HepG2 (cell line): ENCODE measurements at regions not wholly inside any gene's neighbourhood (a gene's known extent, or its start where the extent isn't known, plus 50 kb on each side); places are given as distances from the start of the nearest gene placed in this dataset.

ENCODE experiments used
- ATAC-seq: fragments of 200-7000 bp; cut with Tn5 transposase; 3 replicates; pipeline ENCODE4 v1.9.1; 2020; ENCODE audit warnings: mild to moderate bottlenecking, moderate library complexity
- BruUV-seq: library from RNA; stranded (reverse); fragments of 400-500 nt; replicated peaks from 2 replicates; lab custom pipeline; 2021; lab: Mats Ljungman, UMichigan
- CTCF ChIA-PET: fragments of 300-600 bp; formaldehyde crosslinking; extraction: SDS; loops from one replicate; lab custom pipeline; 2021; ENCODE audit warnings: low total read pairs, inconsistent platforms, low intra/inter-chr PET ratio; lab: Yijun Ruan, JAX
- POLR2A ChIA-PET: fragments of 350-600 bp; sonication (Branson Sonifier 250); formaldehyde crosslinking; loops from one replicate; lab custom pipeline; 2020; ENCODE audit warnings: antibody characterized with exemption, inconsistent platforms; lab: Yijun Ruan, JAX
- DNase-seq: peaks from one replicate; pipeline ENCODE4 v3.0.0-alpha.2; 2015; ENCODE audit warnings: low spot score
- FAIRE-seq: peaks from 3 replicates; lab custom pipeline; 2011; peaks lifted over from hg19 to GRCh38; lab: Jason Lieb, UNC
- H2AFZ ChIP-seq: one replicate; pipeline ENCODE4 v1.6.1; 2011; ENCODE audit warnings: low read length, inconsistent platforms
- H3K27ac ChIP-seq: fragments of 300-600 bp; 3 replicates; pipeline ENCODE4 v1.8.0; 2011; ENCODE audit warnings: mixed run types, mild to moderate bottlenecking, mixed read lengths, low read length, inconsistent platforms; ENCODE audit not compliant: insufficient read depth; ENCODE audit errors: extremely low read length
- H3K27me3 ChIP-seq, 2 experiments: fragments of 200-600 bp in 1 of 2; 2 replicates in 1 of 2; 3 replicates in 1 of 2; pipeline versions ENCODE4 v1.6.0 to v1.8.0; 2011; ENCODE audit warnings: low read length in 2 of 2, mild to moderate bottlenecking in 2 of 2, moderate library complexity in 2 of 2, inconsistent platforms in 1 of 2; ENCODE audit not compliant: insufficient read depth in 2 of 2, control insufficient read depth in 1 of 2
- H3K36me3 ChIP-seq, 2 experiments: fragments of 200-600 bp in 1 of 2; replicated peaks in 1 of 2; 2 replicates in 1 of 2; 3 replicates in 1 of 2; pipeline versions ENCODE4 v1.5.1 to v1.8.0; 2011; ENCODE audit warnings: low read length in 2 of 2, inconsistent platforms in 1 of 2; ENCODE audit not compliant: insufficient read depth in 2 of 2, control insufficient read depth in 1 of 2
- H3K4me1 ChIP-seq: 2 replicates; pipeline ENCODE4 v1.5.1; 2012; ENCODE audit warnings: low read length, inconsistent platforms; ENCODE audit not compliant: insufficient read depth
- H3K4me2 ChIP-seq: 2 replicates; pipeline ENCODE4 v1.6.0; 2011; ENCODE audit warnings: low read depth, low read length, inconsistent platforms
- H3K4me3 ChIP-seq, 3 experiments: fragments of 200-600 bp in 1 of 3; sonication (generic), shearing (Covaris generic) in 1 of 3; replicated peaks in 1 of 3; 2 replicates each; pipeline ENCODE4 v1.5.1; 2011 to 2016; ENCODE audit warnings: low read length in 3 of 3, inconsistent platforms in 2 of 3, low read depth in 2 of 3, mild to moderate bottlenecking in 2 of 3, control low read depth in 1 of 3, mixed read lengths in 1 of 3; ENCODE audit not compliant: insufficient read depth in 1 of 3
- H3K79me2 ChIP-seq: one replicate; pipeline ENCODE4 v1.6.1; 2011; ENCODE audit warnings: low read length, inconsistent platforms; ENCODE audit not compliant: insufficient read depth
- H3K9ac ChIP-seq: 2 replicates; pipeline ENCODE4 v1.6.0; 2011; ENCODE audit warnings: mild to moderate bottlenecking, low read depth, low read length, inconsistent platforms; ENCODE audit not compliant: insufficient read depth
- H3K9me3 ChIP-seq: 2 replicates; pipeline ENCODE4 v1.5.1; 2012; ENCODE audit warnings: mild to moderate bottlenecking, low read length
- H4K20me1 ChIP-seq: 2 replicates; pipeline ENCODE4 v1.6.0; 2011; ENCODE audit warnings: inconsistent platforms, mild to moderate bottlenecking, low read length, moderate library complexity; ENCODE audit not compliant: insufficient read depth
- ETV5 ChIP-seq: IDR thresholded peaks from 2 replicates; pipeline ENCODE4 v1.6.1; 2018; ENCODE audit warnings: missing biosample characterization, missing genetic modification reagents, inconsistent platforms, borderline replicate concordance
- SNAPC2 ChIP-seq: sonication (generic); formaldehyde crosslinking; IDR thresholded peaks from 2 replicates; pipeline ENCODE4 v1.8.1; 2022; ENCODE audit warnings: mild to moderate bottlenecking, missing genetic modification reagents
- TERF1 ChIP-seq: sonication (generic); formaldehyde crosslinking; IDR thresholded peaks from 2 replicates; pipeline ENCODE4 v1.8.0; 2022; ENCODE audit warnings: mild to moderate bottlenecking, missing genetic modification reagents, moderate library complexity
- ZNF792 ChIP-seq: IDR thresholded peaks from 2 replicates; pipeline ENCODE4 v1.6.1; 2016
- WGBS: methylation state at CpG from one replicate; pipeline ENCODE4 v1.1.6; 2017; ENCODE audit warnings: low lambda C conversion rate; 5-methylcytosine and 5-hydroxymethylcytosine counted together
- in situ Hi-C: cut with HindIII; loops from 2 replicates; pipeline ENCODE4 v1.10.0; 2017; ENCODE audit warnings: low pct_unique_long_range_greater_than_20kb; ENCODE audit not compliant: extremely low pct_ligation_motif_present
- intact Hi-C: fragments of 100-400 bp; cut with micrococcal nuclease; formaldehyde crosslinking; loops from one replicate; pipeline ENCODE4 v1.10.0; 2022; ENCODE audit not compliant: unreplicated experiment
- TF ChIP-seq, protein P1 (sequence below): sonication (generic); formaldehyde crosslinking; IDR thresholded peaks from 2 replicates; pipeline ENCODE4 v1.5.1; 2020; ENCODE audit warnings: missing genetic modification reagents, mild to moderate bottlenecking, borderline replicate concordance
- TF ChIP-seq, protein P2 (sequence below): IDR thresholded peaks from 2 replicates; pipeline ENCODE4 v1.6.1; 2016; ENCODE audit warnings: mild to moderate bottlenecking

- no TSS peak for BruUV-seq
- in situ Hi-C loops, result no loop called here
Measured at GRCh38 chr16:86903068-86903467, 324.7 kb downstream of the FOXL1 start.

More at GRCh38 chr16:86903068-86903467, 324.7 kb downstream of the FOXL1 start:
- Histone ChIP-seq H4K20me1 (no peaks in the 10 kb centered on the region), H3K4me1 (no peaks in the 10 kb centered on the region), H3K9me3 (no peaks in the 10 kb centered on the region), H3K27ac (no peak overlapping the region), H3K27me3 (peaks cover 6 to 45% of the 10 kb centered on the region in 2 experiments), H3K79me2 (no peaks in the 10 kb centered on the region), H2AFZ (no peak overlapping the region), H3K4me3 (no peak overlapping the region), H3K36me3 (no peaks in the 10 kb centered on the region), H3K9ac (no peak overlapping the region), H3K4me2 (no peak overlapping the region)
- ATAC-seq, result no peak
- FAIRE-seq, result no peak
- ChIA-PET CTCF (no interaction called here), POLR2A (no interaction called here)
- TF ChIP-seq SNAPC2 (CRISPR knock-in tag) (no peak), TERF1 (CRISPR knock-in tag) (no peak), ETV5 (CRISPR knock-in tag) (no peak), ZNF792 (CRISPR knock-in tag) (no peak)
- TF ChIP-seq, protein P1, sequence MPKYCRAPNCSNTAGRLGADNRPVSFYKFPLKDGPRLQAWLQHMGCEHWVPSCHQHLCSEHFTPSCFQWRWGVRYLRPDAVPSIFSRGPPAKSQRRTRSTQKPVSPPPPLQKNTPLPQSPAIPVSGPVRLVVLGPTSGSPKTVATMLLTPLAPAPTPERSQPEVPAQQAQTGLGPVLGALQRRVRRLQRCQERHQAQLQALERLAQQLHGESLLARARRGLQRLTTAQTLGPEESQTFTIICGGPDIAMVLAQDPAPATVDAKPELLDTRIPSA, result no peak
- TF ChIP-seq, protein P2, sequence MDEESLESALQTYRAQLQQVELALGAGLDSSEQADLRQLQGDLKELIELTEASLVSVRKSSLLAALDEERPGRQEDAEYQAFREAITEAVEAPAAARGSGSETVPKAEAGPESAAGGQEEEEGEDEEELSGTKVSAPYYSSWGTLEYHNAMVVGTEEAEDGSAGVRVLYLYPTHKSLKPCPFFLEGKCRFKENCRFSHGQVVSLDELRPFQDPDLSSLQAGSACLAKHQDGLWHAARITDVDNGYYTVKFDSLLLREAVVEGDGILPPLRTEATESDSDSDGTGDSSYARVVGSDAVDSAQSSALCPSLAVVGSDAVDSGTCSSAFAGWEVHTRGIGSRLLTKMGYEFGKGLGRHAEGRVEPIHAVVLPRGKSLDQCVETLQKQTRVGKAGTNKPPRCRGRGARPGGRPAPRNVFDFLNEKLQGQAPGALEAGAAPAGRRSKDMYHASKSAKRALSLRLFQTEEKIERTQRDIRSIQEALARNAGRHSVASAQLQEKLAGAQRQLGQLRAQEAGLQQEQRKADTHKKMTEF, result no peak
- DNase-seq, result no peak
- 25% methylated on average over 1 of the region's 1 CpG for WGBS
- intact Hi-C loops, result no loop called here
